HG02840 (cell line): ENCODE measurements at regions not wholly inside any gene's neighbourhood (a gene's known extent, or its start where the extent isn't known, plus 50 kb on each side); places are given as distances from the start of the nearest gene placed in this dataset.
"Not testable (repeated sequence)": the region's sequence is repeated elsewhere in the genome, so short reads cannot be mapped to it uniquely, and the experiment has no call there.

Experiments used
- ATAC-seq: cut with Tn5 transposase; IDR thresholded peaks from one replicate; pipeline ENCODE4 v1.9.1; 2021; ENCODE audit warnings: mild to moderate bottlenecking, moderate library complexity, moderate number of reproducible peaks; ENCODE audit not compliant: unreplicated experiment, low FRiP score

DNA sequence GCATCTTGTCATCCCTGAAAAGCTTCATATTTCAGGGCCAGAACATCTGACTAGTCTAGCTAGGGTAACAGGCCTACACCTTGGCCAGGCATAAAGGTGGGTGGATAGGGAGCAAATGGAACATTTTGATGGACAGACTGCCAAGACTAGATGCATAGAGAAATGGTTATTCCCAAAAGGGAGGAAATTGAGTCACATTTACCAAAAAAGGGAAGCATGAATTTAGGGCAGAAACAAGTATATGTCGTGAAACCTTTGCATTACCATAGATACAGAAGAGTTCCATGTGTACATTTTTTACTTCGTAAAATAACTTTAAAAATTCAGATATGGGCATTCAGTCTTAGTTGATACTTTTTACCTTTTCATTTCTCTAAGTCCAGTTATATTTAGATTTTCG, 101.3 kb upstream of the ZEB2 start:
- ATAC-seq, result no peak

DNA sequence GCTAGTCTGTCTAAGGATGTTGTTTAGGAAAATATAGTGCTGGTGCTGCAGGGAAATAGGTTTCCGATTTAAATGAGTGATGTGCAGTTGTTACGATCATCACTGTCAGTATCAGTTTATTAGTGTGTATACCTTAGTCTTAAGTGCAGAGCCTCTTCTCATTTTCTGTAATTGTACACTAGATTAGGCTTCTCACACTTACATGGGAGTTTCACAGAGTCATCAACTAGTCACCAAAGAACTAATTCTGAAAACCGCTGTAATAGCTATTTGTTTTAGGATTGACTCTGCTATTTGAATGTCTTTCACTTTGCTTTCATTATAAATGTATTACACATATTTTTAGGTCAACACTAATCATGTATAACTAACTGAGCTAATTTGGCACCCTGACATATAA, 99.8 kb upstream of the ZEB2 start:
- no peak for ATAC-seq

DNA sequence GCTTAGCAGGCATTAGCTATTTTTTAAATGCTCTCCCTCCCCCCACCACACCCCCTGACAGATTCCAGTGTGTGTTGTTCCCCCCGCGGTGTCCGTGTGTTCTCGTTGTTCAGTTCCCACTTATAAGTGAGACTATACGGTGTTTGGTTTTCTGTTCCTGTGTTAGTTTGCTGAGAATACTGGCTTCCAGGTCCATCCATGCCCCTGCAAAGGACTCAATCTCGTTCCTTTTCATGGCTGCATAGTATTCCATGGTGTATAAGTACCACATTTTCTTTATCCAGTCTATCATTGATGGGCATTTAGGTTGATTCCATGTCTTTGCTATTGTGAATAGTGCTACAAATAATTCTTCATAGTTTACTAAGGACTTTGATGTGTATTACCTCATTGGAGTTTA, 97.3 kb upstream of the ZEB2 start:
- not testable (repeated sequence) for ATAC-seq

DNA sequence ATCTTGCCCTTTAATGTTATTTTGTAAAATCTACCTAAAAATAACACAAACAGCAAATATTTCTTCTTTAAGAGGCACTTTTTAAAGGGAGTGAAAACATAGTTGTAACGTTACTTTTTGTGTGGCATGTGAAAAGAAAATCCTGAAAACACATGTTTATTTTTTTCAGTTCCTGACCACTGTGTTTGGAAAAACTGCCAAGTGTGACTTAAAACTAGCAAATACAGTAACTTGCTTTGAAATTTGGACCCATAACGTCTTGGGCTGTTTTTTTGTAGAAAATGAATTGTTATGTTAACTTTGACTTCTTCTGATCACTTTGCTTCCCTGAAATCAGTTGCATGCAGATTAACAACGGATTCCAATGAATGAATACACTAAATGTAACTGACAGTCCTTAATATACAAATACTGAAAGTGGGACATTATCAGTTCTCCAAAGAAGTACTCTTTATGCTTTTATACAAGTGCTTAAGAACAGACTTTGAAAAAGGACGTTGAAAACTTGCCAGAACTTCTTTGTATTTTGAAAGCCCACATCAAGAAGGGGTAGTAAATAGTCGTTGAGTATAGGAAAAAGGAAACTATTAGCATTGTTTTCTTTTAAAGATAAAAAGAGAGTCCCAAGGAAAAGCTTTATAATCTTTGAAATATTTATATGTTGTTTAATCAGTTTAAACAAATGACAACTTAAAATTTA, 96.1 kb upstream of the ZEB2 start:
- no peak for ATAC-seq

DNA sequence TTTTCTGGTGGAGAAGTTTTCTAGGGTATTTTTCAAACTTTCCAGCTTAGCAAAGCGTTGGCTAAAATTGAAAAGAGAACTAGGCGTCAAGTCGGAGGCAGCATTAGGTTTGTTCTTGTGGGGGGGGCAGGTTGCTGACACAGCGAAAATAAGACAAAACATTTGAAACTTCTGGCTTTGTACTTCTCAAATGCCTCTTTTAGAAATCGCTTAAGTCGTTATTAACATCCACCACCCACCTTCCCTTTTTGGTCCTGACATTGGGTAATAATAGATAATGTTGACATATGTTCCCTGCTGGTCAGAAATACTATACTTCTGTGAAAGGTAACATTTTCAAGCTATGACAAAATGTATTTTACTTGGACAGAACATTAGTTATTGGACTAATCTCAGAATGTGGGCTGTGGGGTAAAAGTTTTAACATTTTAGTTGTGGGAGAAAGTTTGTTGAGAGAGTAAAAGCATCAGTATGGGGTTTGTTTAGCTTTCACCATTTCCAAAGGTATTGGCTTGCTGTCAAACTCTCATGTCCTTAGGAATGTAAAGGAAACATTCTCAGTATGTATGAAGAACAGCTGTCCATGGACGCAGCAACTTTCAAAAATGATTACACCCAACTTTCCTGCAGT, 88.1 kb upstream of the ZEB2 start:
- no peak for ATAC-seq

DNA sequence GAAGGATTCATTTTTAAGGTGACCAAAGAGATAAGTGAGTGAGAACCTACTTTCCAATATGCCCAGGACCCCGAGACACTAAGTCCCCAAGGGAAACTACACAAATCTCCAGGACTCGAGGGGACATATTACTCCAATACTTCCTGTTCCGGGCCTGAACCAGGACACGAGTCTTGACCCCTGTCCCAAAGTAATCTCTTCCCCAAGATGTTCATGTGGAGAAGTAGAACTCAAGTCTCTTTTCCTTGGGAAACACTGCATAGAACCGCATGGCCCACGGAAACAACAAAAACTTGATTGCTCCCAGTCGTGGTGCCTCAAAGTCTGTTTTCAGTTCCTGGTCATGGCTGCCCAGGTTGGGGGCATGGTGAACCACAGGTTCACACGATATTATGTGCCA, 87.2 kb upstream of the ZEB2 start:
- ATAC-seq, result no peak

DNA sequence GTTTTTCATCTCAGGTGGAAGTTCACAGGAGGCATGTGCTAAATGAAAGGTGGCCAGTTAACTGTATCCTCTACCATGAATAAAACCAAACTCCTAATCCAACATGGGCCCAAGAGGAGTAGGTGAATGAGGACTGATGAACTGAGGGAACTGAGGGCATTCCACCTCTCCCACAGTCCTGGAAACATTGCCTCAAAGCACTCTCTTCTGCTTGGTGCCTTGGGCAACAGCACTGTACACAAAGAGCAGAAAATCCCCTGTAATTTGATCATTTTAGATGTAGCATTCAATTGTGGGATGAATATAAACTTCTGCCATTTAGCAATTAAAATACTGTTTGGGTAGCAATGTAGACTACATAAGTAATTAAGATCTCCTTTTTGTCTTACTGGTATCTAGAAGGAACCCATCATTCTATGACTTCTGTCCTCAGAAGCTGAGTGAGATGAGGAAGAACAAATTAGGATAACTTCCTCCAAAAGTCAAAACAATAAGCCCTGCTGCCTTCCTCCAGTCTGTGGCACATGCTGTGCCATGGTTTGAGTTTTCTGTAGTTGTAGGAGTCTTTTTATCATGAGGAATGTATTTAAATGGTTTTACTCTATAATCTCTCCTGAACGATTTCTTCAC, 86.7 kb upstream of the ZEB2 start:
- ATAC-seq, result no peak

DNA sequence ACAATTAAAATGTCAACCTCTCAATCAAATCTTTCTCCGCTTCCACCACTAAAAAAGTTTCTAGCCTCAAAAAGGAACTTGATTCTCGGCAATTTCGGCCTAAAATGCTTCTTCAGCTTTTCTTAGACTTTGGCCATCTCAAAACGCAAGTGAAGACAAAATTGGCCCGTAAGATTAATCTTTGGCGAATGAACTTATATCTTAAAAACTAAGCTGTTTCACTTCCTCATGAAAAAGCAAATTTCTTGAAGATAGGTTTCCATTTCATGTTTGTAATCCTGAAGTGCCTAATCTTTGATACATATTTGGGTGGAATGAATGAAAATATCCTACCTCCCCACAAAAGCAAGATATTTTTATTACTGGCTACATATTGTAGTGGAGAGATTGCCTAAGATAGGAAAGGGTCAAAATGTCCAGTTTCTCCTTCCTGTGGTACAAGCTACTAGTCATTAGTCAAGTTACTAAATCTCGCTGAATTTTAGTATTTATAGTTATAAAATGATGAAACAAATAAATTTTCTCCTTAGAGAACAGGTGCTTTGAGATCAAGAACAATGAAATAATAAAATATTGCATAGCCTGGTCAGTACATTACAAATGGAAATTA, 85.4 kb upstream of the ZEB2 start:
- no peak for ATAC-seq

DNA sequence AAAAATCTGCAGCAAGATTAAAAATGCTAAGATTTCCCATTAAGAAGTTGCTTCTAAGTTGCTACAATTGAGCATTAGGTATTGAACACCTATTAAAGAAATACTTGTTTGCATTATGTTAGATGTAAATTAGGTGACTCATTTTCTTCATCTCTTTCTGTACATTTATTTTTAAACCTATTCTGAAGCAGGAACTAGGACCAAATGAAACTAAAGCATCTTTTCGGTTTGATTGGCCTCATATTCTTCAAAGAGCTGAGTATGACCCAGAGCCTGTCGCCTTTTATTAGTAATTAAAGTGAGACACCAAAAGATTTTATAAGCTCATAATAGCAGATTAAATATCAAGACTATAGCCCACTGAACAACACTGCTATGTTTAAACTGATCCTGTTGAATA, 83.4 kb upstream of the ZEB2 start:
- no peak for ATAC-seq

DNA sequence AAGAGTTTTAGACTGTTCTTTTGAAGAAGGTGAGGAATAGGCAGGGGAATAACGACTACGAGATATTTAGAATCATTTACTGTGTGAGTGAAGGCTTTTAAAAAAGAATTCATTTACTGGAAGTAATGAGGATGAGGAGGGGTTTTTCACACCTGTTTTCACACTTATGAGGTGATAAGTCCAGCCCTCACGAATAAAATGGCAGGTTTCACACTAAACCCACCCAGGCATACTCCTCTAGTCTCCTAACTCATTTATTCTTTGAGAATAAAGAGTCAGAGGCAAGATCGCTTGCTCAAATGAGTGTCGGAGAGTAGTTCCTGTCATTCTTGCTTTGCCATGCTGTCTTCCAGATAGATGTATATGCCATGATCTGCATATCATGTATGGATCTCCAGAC, 79.0 kb upstream of the ZEB2 start:
- no peak for ATAC-seq

DNA sequence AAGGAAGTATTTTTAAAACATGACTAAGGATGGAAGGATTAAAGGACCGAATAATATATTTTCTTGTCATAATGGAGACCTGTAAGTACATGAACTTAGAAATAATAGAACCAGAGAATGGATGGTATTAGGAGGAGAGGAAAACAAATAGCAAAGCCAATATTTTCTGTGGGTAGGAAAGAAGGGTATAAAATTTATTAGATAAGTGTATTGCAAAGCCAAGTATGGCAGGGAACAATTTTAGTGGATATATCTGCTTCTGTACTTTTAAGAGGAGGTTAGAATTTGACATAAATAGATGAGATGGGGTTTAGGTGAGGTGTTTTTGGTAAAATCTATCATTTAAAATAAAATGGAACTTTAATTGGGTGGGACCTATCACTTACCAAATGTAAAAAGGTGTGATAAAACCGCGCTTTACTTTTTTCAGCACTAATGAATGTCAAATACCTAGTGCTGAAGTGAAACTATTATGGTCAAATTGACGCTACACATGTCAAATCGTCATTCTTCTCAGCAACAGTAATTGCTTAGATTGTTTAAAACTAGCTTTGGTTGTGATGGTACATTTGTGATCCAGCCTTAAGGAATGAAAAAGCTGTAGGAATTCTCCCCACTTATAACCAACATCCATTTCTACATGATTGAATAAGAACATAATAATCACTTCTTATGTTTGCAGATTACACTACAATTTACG, 78.1 kb upstream of the ZEB2 start:
- no peak for ATAC-seq

DNA sequence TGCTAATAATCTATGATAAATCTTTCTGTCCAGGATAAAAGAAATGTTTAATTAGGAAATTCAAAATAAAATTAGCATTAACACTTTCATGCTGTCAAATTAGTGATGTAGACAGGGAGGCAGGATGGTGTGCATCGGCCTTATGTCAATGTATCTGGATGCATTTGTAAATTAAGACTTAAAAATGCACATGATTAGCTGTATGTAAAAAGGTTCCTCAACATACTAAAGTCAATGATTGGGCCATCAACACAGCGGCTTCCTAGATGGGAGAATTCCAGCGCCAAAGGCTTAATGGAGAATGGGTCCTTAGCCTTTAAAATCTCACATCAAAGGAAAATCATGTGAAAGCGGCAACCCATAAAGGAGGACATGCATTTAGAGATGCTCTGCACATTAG, 77.5 kb upstream of the ZEB2 start:
- ATAC-seq, result no peak

DNA sequence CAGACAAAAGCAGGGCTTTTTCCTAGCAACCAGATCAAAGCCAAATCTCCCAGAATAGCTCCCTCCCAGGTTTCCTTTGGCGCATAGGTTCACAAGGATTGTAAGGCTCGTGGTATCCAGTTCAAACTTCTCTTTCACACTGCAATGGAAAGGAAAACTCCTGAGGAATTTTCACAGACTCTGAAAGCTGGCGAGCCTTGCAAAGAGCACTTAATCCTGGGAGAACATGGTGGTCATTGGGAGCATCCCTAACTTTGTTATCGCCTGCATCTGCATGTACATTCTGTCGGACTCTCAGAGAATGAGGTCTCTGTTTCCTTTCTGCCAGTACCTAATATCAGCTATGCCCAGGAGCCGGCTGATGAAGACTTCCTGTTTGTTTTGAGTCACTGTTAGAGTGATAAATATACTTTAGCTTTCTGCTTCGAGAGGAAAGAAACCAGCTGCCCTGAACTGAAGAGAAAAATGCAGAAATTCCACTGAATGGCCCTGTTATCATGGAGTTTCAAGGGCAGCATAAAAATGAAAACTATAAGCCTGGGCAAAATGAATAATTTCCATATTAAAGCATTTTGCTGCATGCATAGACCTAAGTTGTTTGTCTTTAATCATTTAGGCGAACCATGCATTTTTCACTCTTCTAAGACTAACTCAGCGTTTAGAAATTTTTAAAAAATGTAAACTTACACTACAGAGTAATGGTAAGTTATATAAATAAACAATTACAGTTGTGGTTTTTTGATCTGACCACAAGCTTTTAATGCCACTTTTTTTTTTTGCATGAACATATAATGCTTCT, 76.4 kb upstream of the ZEB2 start:
- peak; percentile 80 for ATAC-seq

DNA sequence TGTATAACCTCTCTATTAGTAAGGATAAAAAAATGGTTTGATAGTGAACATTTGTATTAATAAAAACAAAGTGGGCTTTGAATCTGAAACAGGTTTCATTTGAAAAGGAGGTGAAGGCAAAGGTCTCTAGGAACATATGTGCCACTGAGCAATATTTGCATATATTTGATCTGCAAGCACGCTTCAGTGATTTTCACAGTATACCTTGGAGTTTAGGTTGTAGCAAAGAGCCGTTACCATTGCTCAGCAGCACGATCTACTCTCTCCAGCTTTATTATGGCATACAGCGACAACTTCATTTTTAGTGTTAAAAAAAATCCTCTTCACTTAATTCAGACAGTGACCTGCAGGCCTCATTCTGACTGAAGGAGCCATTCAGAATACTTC, 75.8 kb upstream of the ZEB2 start:
- no peak for ATAC-seq

DNA sequence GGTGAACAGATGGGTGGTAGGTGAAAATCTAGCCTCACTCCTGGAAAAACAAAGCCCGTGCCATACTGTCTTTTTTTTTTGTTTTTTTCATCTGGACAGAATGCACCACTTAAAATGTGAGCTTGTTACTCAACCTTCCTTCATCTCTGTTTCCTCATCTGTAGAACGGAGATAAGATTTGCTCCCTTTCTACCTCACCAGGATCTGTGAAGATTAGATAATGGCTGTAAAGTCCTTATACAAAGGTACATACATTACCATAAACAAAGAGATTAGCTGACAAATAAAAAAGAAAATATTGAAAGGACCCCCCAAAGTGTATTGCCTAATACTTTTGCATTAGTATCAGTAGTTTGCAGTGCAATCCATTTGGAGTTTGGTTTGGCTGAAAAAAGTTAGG, 75.4 kb upstream of the ZEB2 start:
- no peak for ATAC-seq

DNA sequence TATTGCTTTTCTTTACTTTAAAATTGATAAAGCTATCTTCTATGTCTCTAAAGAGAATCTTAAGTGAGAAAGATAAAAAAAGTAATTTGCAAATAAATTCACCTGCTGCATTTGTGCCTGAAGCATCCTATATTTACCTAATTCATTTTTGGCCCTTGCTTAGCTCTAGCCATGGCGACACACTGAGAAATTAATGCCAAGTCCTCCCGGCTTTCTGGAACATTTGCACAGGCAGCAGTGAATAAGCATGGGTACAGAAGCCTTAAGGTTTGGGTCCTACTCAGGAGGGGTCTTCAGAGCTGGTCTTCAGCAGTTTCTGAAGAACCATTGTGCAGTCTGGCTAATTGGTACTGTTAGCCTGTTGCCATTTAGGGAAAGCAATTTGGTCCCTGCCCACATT, 73.9 kb upstream of the ZEB2 start:
- no peak for ATAC-seq

DNA sequence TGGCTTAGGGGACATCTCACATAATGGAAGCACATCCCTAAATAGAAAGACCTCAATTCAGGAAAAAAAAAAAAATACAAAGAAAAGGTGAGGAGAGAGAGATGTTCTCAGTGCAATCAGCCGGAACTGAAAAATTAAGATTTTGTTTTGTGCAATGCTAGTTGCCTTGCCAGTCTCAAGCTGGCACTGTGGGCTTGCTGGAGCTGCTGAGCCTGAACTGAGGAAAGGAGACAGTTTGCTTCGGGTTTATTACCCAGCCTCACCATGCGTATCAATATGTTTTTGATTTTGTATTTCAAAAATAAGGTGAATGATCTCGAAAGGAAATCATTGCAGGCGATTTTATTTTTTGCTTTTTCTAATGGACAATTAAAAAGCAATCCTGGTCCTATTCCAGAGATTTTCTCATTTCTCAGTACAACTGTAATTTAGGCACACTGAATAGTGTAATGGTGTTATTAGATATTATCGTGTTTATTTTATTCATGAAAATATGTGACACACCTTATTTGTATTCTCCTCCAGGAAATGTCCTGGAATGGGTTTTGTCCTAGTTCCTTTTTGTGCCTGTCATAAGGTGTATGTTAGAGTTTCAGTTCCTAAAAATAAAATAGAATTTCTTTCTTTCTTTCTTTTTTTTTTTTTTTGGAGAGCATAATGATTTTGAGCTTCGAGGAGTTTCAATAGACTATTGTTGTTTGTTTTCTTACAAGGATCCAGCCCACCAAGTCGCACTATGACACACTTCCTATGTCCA, 72.8 kb upstream of the ZEB2 start:
- ATAC-seq, result no peak

DNA sequence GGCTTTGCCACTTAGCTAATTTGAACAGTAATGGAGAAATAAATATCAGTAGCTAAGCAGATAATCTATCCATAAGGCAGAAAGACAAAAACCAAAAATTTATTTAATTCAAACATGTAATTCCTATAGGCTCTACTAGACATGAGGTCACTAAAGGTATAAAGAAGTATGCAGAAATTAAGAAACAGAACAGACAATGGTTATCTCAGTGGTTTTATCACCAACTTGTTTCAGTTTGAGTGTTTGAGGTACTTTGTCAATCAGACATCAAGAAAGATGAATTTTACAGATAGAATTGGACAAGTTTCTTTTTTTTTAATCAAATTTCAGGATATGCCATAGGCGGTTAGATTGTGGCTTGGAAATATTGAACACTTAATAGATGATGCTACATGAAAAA, 67.4 kb upstream of the ZEB2 start:
- ATAC-seq, result no peak

DNA sequence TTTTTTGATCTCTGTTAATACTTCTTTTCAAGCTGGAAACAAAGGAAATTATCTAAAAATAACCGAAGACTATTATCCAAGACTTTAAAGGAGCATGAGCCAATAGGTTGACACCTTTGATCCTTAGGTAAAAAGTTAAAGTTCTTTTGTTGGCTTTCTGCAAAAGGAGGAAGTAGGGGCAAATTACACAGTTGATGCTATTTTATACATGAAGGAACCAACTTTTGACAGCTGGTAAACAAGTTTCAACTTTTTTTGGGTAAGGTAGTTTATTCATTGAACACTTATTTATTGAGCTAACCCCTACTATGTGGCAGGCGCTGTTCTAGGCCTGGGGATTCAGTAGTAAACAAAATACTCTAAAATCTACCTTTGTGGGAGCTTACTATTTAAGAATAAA, 66.6 kb upstream of the ZEB2 start:
- no peak for ATAC-seq
